ENCODE measurements at regions not wholly inside any gene's neighbourhood (a gene's known extent, or its start where the extent isn't known, plus 50 kb on each side); places are given as distances from the start of the nearest gene placed in this dataset.
A peak's percentile ranks its signal among the peaks of the same experiment; 100 is the strongest.

DNA sequence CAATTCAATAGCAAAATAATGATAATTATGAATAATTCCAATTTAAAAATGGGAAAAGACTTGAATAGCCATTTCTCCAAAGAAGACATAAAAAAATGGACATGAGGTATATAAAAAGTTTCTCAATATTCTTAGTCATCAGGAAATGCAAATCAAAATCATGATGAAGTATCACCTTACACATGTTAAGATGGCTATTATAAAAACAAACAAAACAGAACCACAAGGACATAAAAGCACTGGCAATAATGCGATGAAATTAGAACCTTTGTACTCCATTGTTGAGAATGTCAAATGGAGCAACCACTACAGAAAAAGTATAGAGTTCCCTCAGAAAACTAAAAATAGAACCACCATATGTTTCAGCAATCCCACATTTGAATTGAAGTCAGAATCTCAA, 1186.1 kb downstream of the SLITRK5 start:
- no peak overlapping the region for H3K27ac Mint-ChIP-seq
- POLR2A ChIA-PET, result no interaction called here
- no peaks in the 10 kb centered on the region for H3K27me3 Mint-ChIP-seq

DNA sequence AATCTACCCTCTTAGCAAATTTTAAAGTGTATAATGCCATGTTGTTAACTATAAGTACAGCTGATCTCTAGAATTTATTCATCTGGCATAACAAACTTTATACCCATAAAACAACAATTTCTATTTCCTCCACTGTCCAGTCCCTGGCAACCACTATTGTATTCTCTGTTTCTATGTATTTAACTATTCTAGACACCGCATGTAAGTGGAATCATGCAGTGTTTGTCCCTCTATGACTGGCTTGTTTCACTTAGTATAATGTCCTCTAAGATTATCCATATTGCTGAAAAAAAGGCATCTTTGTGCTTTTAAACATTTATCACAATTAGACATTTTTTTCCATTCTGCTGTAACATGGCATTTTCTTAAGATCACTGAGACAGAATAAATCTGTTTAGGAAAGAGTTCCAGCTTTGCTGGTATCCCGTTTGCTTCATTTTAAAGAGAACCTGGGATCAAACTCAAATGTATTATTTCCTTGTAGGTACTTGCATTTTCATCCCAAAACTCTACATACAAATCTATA, 1191.0 kb downstream of the SLITRK5 start:
- POLR2A ChIA-PET, result no interaction called here
- no peak for ATAC-seq (ENCODE audit: low read depth)
- Mint-ChIP-seq H3K27ac (no peak overlapping the region), H3K4me3 (no peak overlapping the region), H3K27me3 (no peaks in the 10 kb centered on the region), H3K36me3 (no peaks in the 10 kb centered on the region), H3K4me1 (no peaks in the 10 kb centered on the region), H3K9me3 (peaks cover 3% of the 10 kb centered on the region)
- no peak for DNase-seq

More for the DNA sequence above, 1186.1 kb downstream of the SLITRK5 start:
- Mint-ChIP-seq H3K36me3 (no peaks in the 10 kb centered on the region), H3K9me3 (peaks cover 1% of the 10 kb centered on the region), H3K4me1 (no peaks in the 10 kb centered on the region), H3K4me3 (no peak overlapping the region)
- ATAC-seq (ENCODE audit: low read depth), result no peak
- no peak for DNase-seq

DNA sequence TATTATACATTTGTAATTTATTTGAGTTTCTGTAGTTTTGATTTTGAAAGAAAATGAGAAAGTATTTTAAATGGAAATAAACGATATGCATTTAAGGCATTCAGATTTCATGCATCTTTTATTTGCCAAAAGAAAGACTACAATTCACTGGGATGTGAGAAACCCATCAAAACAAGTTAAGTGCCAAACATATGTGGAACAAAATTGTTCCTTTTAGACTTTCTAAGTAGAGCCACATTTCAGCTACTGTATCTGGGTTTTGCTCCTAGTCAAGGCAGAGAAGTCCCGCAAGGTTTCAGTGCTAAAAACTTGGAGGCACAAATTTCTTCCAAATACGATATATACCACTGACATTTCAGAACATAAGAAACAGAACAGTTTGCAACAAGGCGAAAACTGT, 1191.9 kb downstream of the SLITRK5 start:
- H3K27ac Mint-ChIP-seq, result no peak overlapping the region
- H3K4me3 Mint-ChIP-seq, result no peak overlapping the region
- ATAC-seq (ENCODE audit: low read depth), result no peak
- no peak for DNase-seq
- peaks cover 4% of the 10 kb centered on the region for H3K9me3 Mint-ChIP-seq
- no peaks in the 10 kb centered on the region for H3K4me1 Mint-ChIP-seq
- POLR2A ChIA-PET, result no interaction called here
- no peaks in the 10 kb centered on the region for H3K36me3 Mint-ChIP-seq
- H3K27me3 Mint-ChIP-seq, result no peaks in the 10 kb centered on the region

DNA sequence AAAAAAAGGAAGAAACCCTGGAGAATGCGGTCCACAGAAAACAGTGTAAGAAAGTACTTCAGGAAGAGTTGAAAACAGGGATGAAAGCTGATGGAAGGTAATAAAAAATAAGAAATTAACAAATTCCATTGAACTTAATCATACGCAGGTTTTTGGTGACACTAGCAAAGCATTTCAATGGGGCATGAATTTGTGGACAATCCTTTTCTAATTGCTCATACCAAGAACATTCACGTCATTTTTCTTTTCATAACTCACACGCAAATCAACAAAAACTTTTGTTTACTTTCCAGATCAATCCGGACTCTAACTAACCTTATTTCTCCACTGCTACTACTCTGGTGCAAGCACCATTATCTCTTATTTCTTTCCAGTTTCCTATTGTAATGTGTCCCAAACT, 1195.0 kb downstream of the SLITRK5 start:
- H3K27me3 Mint-ChIP-seq, result no peaks in the 10 kb centered on the region
- peaks cover 3% of the 10 kb centered on the region for H3K9me3 Mint-ChIP-seq
- no peak for DNase-seq
- POLR2A ChIA-PET, result no interaction called here
- no peaks in the 10 kb centered on the region for H3K36me3 Mint-ChIP-seq
- H3K4me1 Mint-ChIP-seq, result no peaks in the 10 kb centered on the region
- no peak overlapping the region for H3K27ac Mint-ChIP-seq
- no peak overlapping the region for H3K4me3 Mint-ChIP-seq
- ATAC-seq (ENCODE audit: low read depth), result no peak

DNA sequence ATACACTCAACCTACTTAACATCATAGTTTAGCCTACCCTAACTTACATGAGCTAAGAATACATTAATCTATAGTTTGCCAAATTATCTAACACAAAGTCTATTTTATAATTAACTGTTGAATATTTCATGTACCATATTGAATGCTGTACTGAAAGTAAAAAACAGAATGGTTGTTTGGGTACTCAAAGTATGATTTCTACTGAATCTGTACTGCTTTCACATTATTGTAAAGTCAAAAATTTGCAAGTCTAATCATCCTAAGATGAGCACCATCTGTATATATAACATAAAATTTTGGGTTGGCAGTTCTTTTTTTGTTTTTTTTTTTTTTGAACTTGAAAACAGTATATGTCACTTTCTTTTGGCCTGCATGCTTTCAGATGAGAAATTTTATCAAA, 1212.6 kb downstream of the SLITRK5 start:
- Mint-ChIP-seq H3K27ac (no peak overlapping the region), H3K4me3 (no peak overlapping the region), H3K4me1 (no peaks in the 10 kb centered on the region), H3K36me3 (no peaks in the 10 kb centered on the region), H3K27me3 (no peaks in the 10 kb centered on the region), H3K9me3 (peaks cover 1% of the 10 kb centered on the region)
- POLR2A ChIA-PET, result no interaction called here
- DNase-seq (no peak), ATAC-seq (ENCODE audit: low read depth) (no peak)

DNA sequence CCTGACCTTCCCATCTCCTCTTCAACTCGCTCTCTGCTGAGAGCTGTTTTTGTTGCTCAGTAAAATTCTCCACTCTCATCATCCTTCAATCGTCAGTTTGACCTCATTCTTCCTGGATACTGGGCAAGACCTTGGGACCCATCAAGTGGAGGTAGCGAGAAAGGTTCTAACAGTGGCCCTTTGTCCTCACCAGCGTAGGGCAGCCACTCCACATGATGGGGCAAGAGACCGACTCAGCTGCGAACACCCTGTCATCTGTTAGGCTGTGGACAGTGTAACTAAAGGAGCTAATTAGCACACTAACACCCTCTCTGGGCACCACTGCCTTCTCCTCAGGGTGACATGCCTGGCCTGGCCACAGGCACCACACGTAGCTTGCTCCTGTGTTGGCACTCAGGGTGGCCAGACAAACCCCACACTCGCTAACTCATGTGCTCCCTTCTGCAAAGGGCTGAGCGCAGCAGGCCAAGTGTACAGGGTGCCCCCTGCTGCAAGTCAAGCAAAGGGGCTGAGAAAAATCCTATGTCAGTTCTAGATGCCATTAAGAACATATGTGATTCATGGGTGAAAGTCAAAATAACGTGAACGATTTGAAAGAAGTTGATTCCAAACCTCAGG, 1216.0 kb downstream of the SLITRK5 start:
- DNase-seq (no peak), ATAC-seq (ENCODE audit: low read depth) (no peak)
- H3K4me1 Mint-ChIP-seq, result no peaks in the 10 kb centered on the region
- POLR2A ChIA-PET, result no interaction called here
- H3K9me3 Mint-ChIP-seq, result peaks cover 1% of the 10 kb centered on the region
- no peaks in the 10 kb centered on the region for H3K36me3 Mint-ChIP-seq
- H3K27me3 Mint-ChIP-seq, result no peaks in the 10 kb centered on the region
- H3K27ac Mint-ChIP-seq, result no peak overlapping the region
- H3K4me3 Mint-ChIP-seq, result no peak overlapping the region

DNA sequence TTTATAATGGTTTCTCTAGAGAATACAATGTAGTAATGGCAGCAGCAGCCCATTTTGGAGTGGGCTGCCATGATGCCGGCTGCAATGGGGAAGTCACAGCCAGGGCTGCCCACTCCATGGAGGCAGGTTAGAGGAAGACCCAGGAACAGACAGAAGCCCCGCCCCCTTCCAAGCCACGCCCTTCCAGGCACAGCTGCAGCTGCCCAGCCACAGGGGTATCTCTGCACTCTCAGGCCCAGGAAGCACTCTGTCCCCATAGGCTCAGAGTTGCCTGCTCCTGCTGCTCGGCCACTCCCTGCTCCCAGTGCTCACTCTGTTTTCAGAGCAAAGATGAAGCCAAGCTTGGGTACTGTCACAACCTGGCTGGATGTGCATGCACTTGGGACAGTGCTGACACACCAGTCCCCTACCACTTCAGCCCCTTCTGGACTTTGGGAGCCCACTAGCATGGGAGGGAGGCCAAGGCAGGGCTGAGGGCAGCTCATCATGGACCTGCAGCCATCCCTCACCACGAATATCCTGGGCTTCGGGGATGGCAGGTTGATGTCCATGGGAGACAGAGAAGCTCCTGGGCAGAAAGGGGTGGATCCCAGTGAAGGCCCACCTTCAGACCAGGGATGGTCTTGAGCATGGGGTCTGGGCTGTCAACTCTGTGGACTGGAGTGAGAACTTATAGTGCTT, 1224.2 kb downstream of the SLITRK5 start:
- ATAC-seq (ENCODE audit: low read depth), result no peak

DNA sequence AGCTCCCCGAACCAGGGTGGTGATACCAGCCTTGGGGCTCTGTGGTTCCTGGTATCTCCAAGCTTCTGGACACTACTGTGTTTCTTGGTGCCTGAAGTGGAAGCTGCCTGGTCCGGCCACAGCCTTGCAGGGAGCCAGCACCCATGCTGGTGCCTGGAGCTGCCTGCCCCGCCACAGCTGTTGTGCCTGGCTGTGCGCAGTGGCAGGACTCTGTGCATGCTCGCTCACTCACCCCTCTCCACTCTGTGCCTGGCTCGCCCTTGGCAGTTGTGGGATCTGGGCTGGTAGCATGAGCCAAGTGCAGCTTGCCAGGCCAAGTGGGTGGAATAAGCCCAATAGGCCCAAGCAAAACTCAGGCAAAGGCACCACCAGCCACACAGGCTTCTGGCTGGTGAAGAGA, 1225.3 kb downstream of the SLITRK5 start:
- H3K36me3 Mint-ChIP-seq, result no peaks in the 10 kb centered on the region
- H3K4me3 Mint-ChIP-seq, result no peak overlapping the region
- POLR2A ChIA-PET, result no interaction called here
- H3K4me1 Mint-ChIP-seq, result no peaks in the 10 kb centered on the region
- no peak for DNase-seq
- no peaks in the 10 kb centered on the region for H3K27me3 Mint-ChIP-seq
- peaks cover 2% of the 10 kb centered on the region for H3K9me3 Mint-ChIP-seq
- no peak for ATAC-seq (ENCODE audit: low read depth)
- H3K27ac Mint-ChIP-seq, result no peak overlapping the region

More for the DNA sequence above, 1224.2 kb downstream of the SLITRK5 start:
- H3K4me1 Mint-ChIP-seq, result no peaks in the 10 kb centered on the region
- DNase-seq, result no peak
- no peaks in the 10 kb centered on the region for H3K27me3 Mint-ChIP-seq
- no peaks in the 10 kb centered on the region for H3K36me3 Mint-ChIP-seq
- POLR2A ChIA-PET, result no interaction called here
- H3K27ac Mint-ChIP-seq, result no peak overlapping the region
- H3K9me3 Mint-ChIP-seq, result peaks cover 2% of the 10 kb centered on the region
- H3K4me3 Mint-ChIP-seq, result no peak overlapping the region

DNA sequence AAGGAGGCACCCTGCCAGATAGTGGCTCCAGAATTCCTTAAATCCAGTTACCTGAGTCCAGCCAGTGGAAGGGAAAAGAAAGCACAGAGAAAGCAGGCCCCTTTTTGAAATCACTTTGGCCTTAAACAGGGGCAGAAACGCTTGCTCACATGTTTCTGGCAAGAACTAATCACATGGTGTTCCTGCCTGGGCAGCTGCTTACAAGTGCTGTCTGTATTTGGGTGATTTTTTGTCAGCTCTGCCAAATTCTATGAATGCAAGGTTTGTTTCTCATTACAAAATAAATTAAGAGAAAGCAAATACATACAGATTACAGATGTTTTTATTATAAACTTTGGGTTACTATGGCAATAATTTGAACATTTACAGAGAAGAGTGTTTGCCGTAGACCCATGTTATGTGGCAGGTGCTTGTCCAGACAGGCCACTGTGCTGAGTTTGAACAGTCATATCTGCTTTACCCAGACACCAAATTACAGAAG, 1237.8 kb downstream of the SLITRK5 start:
- Mint-ChIP-seq H3K4me1 (no peaks in the 10 kb centered on the region), H3K9me3 (peaks cover 3% of the 10 kb centered on the region)
- POLR2A ChIA-PET, result no interaction called here

DNA sequence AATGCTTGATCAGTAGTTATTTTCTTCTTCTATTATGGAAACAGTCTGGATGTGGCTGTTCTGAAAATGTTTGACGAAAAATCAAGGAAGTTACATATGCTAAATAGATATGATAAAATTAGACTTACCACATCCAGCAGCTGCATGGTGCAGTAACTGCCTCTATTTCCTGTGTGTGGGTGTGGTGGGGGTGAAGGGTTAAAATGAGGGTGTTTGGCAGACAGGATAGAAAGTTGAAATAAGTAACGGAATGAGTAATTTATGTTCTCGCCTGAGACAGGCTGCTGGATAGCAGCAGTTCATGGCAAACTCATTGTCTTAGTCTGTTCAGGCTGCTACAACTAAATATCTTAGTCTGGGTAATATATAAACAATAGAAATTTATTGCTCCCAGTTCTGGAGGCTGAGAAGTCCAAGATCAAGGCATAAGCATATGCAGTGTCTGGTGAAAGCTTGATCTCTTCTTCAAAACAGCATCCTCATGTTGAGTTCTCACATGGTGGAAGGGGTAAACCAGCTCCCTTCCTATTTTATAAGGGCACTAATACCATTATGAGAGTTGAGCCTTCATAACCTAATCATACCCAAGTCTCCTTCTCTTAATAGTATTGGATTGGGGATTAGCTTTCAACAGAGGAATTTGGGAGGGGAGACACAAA, 1248.9 kb downstream of the SLITRK5 start:
- ATAC-seq (ENCODE audit: low read depth), result peak; percentile 96
- DNase-seq, result no peak
- POLR2A ChIA-PET, result no interaction called here

More for the DNA sequence above, 1237.8 kb downstream of the SLITRK5 start:
- no peak for ATAC-seq (ENCODE audit: low read depth)
- Mint-ChIP-seq H3K4me3 (no peak overlapping the region), H3K27ac (no peak overlapping the region), H3K36me3 (no peaks in the 10 kb centered on the region), H3K27me3 (no peaks in the 10 kb centered on the region)
- no peak for DNase-seq

DNA sequence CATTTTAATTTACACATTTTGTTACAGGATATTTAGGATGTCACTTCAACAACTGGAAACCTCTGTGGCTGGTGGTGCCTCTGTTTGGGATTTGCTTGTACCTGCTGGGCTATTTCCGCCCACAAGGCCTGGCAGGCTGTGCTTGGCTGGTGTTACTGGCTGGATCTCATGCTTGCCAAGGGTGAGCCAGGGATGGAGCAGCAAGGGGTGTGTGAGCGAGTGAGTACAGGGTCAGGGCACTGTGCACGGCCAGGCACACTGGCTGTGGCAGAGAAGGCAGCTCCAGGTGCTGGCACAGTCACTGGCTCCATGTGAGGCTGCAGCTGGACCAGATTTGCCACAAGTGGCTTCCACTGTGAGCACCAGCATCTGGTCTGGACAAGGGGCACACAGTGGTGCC, 1254.8 kb downstream of the SLITRK5 start:
- Mint-ChIP-seq H3K4me1 (no peaks in the 10 kb centered on the region), H3K27ac (no peak overlapping the region), H3K9me3 (peaks cover 2% of the 10 kb centered on the region), H3K36me3 (peaks cover 3% of the 10 kb centered on the region), H3K27me3 (no peaks in the 10 kb centered on the region), H3K4me3 (no peak overlapping the region)
- POLR2A ChIA-PET, result no interaction called here
- DNase-seq (no peak), ATAC-seq (ENCODE audit: low read depth) (no peak)

More for the DNA sequence above, 1248.9 kb downstream of the SLITRK5 start:
- Mint-ChIP-seq H3K4me3 (peak overlapping the region; percentile 26), H3K4me1 (peaks cover 10% of the 10 kb centered on the region), H3K27me3 (no peaks in the 10 kb centered on the region), H3K27ac (peak overlapping the region; percentile 75), H3K36me3 (peaks cover 7% of the 10 kb centered on the region), H3K9me3 (peaks cover 6% of the 10 kb centered on the region)

DNA sequence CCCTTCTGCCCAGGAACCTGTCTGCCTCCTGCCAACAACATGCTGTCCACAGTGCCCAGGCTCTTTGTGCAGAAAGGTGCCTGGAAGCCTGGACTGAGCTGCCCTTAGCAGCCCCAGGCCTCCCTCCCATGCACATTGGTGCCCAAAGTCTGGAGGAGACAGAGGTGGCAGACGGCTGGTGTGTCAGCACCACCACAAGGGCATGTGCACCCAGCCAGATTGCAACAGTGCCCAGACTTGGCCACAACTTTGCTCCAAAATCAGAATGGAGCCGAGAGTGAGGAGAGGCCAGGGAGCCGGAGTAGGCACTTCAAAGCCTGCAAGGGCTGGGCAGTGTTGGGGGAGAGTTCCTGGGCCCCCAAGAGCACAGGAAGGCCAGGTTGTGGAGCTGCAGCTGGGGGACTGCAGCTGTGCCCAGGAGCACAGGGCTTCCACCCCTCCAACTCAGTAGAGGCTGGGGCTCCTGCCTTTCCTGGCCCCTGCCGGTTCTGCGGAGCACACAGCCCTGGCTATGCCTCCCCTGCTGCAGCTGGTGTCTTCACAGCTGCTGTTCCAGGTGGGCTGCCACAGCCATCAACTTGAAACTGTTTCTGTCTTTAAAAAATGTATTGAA, 1255.8 kb downstream of the SLITRK5 start:
- ATAC-seq (ENCODE audit: low read depth) (no peak), DNase-seq (no peak)
- no peak overlapping the region for H3K27ac Mint-ChIP-seq
- H3K27me3 Mint-ChIP-seq, result no peaks in the 10 kb centered on the region
- no peak overlapping the region for H3K4me3 Mint-ChIP-seq
- H3K4me1 Mint-ChIP-seq, result no peaks in the 10 kb centered on the region
- no peaks in the 10 kb centered on the region for H3K36me3 Mint-ChIP-seq
- POLR2A ChIA-PET, result no interaction called here
- H3K9me3 Mint-ChIP-seq, result peaks cover 2% of the 10 kb centered on the region

DNA sequence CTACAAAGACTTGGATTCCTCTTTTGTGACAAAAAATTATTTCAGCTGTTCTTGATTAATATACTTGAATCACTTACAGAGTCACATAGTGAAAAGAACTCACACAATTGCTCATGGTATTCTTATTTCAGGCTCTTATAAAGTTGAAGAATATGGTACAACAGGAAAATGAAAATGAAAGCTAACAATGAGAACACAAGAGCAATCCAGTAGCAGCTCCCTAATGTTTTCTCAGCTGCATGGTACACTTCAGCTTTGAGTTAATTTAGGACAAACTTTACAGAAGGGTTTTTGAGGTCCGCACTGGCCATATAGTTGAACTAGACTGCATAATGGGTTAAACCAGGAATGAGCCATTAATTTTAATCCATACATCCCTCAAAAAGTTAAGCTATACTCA, 1261.8 kb downstream of the SLITRK5 start:
- no peaks in the 10 kb centered on the region for H3K27me3 Mint-ChIP-seq
- H3K9me3 Mint-ChIP-seq, result peaks cover 3% of the 10 kb centered on the region
- no peak overlapping the region for H3K27ac Mint-ChIP-seq
- ATAC-seq (ENCODE audit: low read depth) (peak; percentile 42), DNase-seq (no peak)
- H3K4me1 Mint-ChIP-seq, result peaks cover 2% of the 10 kb centered on the region
- POLR2A ChIA-PET, result interaction anchor here (0.9 kb wide), 1 partner anchor 206 kb away, joined by 6 read pairs; no protein-coding TSS in a partner anchor
- H3K4me3 Mint-ChIP-seq, result peak overlapping the region; percentile 32
- H3K36me3 Mint-ChIP-seq, result peaks cover 2% of the 10 kb centered on the region
